Adrenal gland (tissue), 5 donors: ENCODE measurements at regions not wholly inside any gene's neighbourhood (a gene's known extent, or its start where the extent isn't known, plus 50 kb on each side); places are given as distances from the start of the nearest gene placed in this dataset.

Experiments
- POLR2A ChIP-seq, 2 donors: fragments of 450-650 bp; IDR thresholded peaks; one replicate each; pipeline ENCODE4 v1.6.1; 2017; ENCODE audit warnings: antibody characterized with exemption in 2 of 2, mild to moderate bottlenecking in 2 of 2, moderate library complexity in 1 of 2
- TF ChIP-seq, protein P1 (sequence below), 6 experiments: fragments of 450-650 bp in 4 of 6; fragments of 200-600 bp in 2 of 6; sonication (generic) in 1 of 6; IDR thresholded peaks; 1 replicate in 5 of 6; 2 replicates in 1 of 6; pipeline versions ENCODE4 v1.5.1 to v1.8.0; 2016 to 2021; ENCODE audit warnings: antibody characterized with exemption in 6 of 6, mild to moderate bottlenecking in 2 of 6, moderate library complexity in 1 of 6
- donor health status: DM: no; HTN: no; CAD: no.

DNA sequence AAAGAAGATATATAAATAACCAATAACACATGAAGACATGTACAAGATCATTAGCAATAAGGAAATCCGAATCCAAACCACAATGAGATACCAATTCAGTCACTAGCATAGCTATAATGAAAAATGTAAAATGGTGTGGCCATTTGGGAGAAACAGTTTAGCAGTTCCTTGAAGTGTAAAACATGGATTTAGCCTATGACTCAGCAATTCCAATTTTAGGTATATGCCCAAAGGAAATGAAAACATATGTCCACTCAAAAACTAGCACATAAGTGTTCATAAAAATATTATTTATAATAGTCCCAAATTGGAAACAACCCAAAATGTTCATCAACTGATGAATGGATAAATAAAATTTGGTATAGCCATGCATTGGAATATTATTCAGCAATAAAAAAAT is 165.5 kb upstream of the CRIM1 start:
- TF ChIP-seq, protein P1, sequence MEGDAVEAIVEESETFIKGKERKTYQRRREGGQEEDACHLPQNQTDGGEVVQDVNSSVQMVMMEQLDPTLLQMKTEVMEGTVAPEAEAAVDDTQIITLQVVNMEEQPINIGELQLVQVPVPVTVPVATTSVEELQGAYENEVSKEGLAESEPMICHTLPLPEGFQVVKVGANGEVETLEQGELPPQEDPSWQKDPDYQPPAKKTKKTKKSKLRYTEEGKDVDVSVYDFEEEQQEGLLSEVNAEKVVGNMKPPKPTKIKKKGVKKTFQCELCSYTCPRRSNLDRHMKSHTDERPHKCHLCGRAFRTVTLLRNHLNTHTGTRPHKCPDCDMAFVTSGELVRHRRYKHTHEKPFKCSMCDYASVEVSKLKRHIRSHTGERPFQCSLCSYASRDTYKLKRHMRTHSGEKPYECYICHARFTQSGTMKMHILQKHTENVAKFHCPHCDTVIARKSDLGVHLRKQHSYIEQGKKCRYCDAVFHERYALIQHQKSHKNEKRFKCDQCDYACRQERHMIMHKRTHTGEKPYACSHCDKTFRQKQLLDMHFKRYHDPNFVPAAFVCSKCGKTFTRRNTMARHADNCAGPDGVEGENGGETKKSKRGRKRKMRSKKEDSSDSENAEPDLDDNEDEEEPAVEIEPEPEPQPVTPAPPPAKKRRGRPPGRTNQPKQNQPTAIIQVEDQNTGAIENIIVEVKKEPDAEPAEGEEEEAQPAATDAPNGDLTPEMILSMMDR (IDR thresholded peaks at IDR 0.05): no peak
- TF ChIP-seq POLR2A (IDR thresholded peaks at IDR 0.05): no peak
